Thoracic aorta (tissue), 2 donors: ENCODE measurements at regions not wholly inside any gene's neighbourhood (a gene's known extent, or its start where the extent isn't known, plus 50 kb on each side); places are given as distances from the start of the nearest gene placed in this dataset.

Experiments used
- ATAC-seq: fragments of 150-250 bp; one replicate; pipeline ENCODE4 v1.8.0; 2017; ENCODE audit warnings: low read depth; ENCODE audit not compliant: insufficient number of reproducible peaks, low FRiP score
- DNase-seq: peaks from one replicate; pipeline ENCODE4 v3.0.0-alpha.2; 2020; ENCODE audit warnings: low spot score
- H3K27ac ChIP-seq, 2 donors: fragments of 200-600 bp; sonication (generic); 1 replicate in 1 of 2; 2 replicates in 1 of 2; pipeline ENCODE4 v1.5.1; 2016; ENCODE audit warnings: mild to moderate bottlenecking in 2 of 2, moderate library complexity in 2 of 2
- H3K27me3 ChIP-seq: fragments of 200-600 bp; sonication (generic); replicated peaks from 2 replicates; pipeline ENCODE4 v1.6.0; 2016; ENCODE audit warnings: mild to moderate bottlenecking; ENCODE audit not compliant: insufficient read depth
- H3K36me3 ChIP-seq: fragments of 200-600 bp; sonication (generic); one replicate; pipeline ENCODE4 v1.5.1; 2016
- H3K4me1 ChIP-seq, 2 donors: fragments of 200-600 bp; sonication (generic); 1 replicate in 1 of 2; 2 replicates in 1 of 2; pipeline versions ENCODE4 v1.5.1 to v1.6.0; 2016; ENCODE audit warnings: low read depth in 2 of 2, mild to moderate bottlenecking in 1 of 2; ENCODE audit not compliant: control insufficient read depth in 1 of 2
- H3K4me3 ChIP-seq: fragments of 200-600 bp; sonication (generic); 2 replicates; pipeline ENCODE4 v1.5.1; 2016; ENCODE audit warnings: mild to moderate bottlenecking
- H3K9me3 ChIP-seq: fragments of 200-600 bp; sonication (generic); 2 replicates; pipeline ENCODE4 v1.5.1; 2016
- CTCF ChIP-seq: fragments of 200-600 bp; sonication (generic); IDR thresholded peaks from one replicate; pipeline ENCODE4 v1.5.1; 2019; ENCODE audit warnings: antibody characterized with exemption

GRCh38 chr4:71663780-71664179, 120.1 kb downstream of the GC start:
- no peak for ATAC-seq
- no peak for DNase-seq
- Histone ChIP-seq H3K27ac (no peak overlapping the region), H3K27me3 (no peaks in the 10 kb centered on the region), H3K36me3 (no peaks in the 10 kb centered on the region), H3K9me3 (no peaks in the 10 kb centered on the region), H3K4me3 (no peak overlapping the region), H3K4me1 (no peaks in the 10 kb centered on the region)
- TF ChIP-seq CTCF = no peak

GRCh38 chr4:71659979-71660378, 123.9 kb downstream of the GC start:
- Histone ChIP-seq H3K27me3 (no peaks in the 10 kb centered on the region), H3K9me3 (no peaks in the 10 kb centered on the region), H3K36me3 (no peaks in the 10 kb centered on the region), H3K4me3 (no peak overlapping the region), H3K4me1 (no peaks in the 10 kb centered on the region), H3K27ac (no peak overlapping the region)
- DNase-seq (no peak), ATAC-seq (no peak)
- TF ChIP-seq CTCF = no peak

- Histone ChIP-seq H3K36me3 (no peaks in the 10 kb centered on the region), H3K27ac (no peak overlapping the region), H3K27me3 (no peaks in the 10 kb centered on the region), H3K4me1 (no peaks in the 10 kb centered on the region), H3K9me3 (no peaks in the 10 kb centered on the region), H3K4me3 (no peak overlapping the region)
- DNase-seq (no peak), ATAC-seq (no peak)
- TF ChIP-seq CTCF = no peak
Observed at GRCh38 chr4:71648923-71649322, 135.0 kb downstream of the GC start.

GRCh38 chr4:71648448-71648847, 135.4 kb downstream of the GC start:
- no peaks in the 10 kb centered on the region for H3K4me1 ChIP-seq
- no peak for TF ChIP-seq CTCF
- ATAC-seq (no peak), DNase-seq (no peak)
- no peak overlapping the region for H3K4me3 ChIP-seq
- H3K9me3 ChIP-seq = no peaks in the 10 kb centered on the region
- H3K36me3 ChIP-seq = no peaks in the 10 kb centered on the region
- H3K27ac ChIP-seq = no peak overlapping the region
- no peaks in the 10 kb centered on the region for H3K27me3 ChIP-seq

- ATAC-seq (no peak), DNase-seq (no peak)
- Histone ChIP-seq H3K27me3 (no peaks in the 10 kb centered on the region), H3K4me1 (no peaks in the 10 kb centered on the region), H3K4me3 (no peak overlapping the region), H3K36me3 (no peaks in the 10 kb centered on the region), H3K27ac (no peak overlapping the region), H3K9me3 (no peaks in the 10 kb centered on the region)
- TF ChIP-seq CTCF = no peak
Observed at GRCh38 chr4:71639380-71639779, 144.5 kb downstream of the GC start.
